Neural progenitor cell (in vitro differentiated cells): ENCODE measurements at regions not wholly inside any gene's neighbourhood (a gene's known extent, or its start where the extent isn't known, plus 50 kb on each side); places are given as distances from the start of the nearest gene placed in this dataset.

Experiments
- EZH2 ChIP-seq: fragments of 200-600 bp; sonication (generic); IDR thresholded peaks from 2 replicates; pipeline ENCODE4 v1.6.1; 2017; ENCODE audit warnings: antibody characterized with exemption, mild to moderate bottlenecking, moderate library complexity
- TF ChIP-seq, protein P1 (sequence below): fragments of 200-600 bp; sonication (generic); IDR thresholded peaks from 2 replicates; pipeline ENCODE4 v1.5.1; 2017; ENCODE audit warnings: antibody characterized with exemption, mild to moderate bottlenecking

DNA sequence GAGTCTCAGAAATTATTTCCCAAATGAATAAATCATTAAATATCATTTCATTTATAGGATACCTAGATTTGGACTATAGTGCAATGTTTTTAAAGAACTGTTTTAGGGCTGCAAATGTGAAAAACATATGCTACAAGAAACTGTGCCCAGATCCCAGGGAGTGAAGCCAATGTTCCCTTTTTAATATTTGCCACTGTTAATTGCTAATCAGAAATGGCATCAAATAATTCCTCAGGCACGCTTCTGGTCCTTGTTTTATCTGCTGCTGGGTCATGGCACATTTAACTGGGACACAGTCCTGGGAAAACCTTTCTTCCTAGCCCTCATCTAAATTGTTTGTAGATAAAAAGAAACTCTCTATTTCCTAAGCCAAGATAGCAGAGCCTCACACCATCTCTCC lies 79.3 kb upstream of the CNTNAP4 start:
- TF ChIP-seq, protein P1, sequence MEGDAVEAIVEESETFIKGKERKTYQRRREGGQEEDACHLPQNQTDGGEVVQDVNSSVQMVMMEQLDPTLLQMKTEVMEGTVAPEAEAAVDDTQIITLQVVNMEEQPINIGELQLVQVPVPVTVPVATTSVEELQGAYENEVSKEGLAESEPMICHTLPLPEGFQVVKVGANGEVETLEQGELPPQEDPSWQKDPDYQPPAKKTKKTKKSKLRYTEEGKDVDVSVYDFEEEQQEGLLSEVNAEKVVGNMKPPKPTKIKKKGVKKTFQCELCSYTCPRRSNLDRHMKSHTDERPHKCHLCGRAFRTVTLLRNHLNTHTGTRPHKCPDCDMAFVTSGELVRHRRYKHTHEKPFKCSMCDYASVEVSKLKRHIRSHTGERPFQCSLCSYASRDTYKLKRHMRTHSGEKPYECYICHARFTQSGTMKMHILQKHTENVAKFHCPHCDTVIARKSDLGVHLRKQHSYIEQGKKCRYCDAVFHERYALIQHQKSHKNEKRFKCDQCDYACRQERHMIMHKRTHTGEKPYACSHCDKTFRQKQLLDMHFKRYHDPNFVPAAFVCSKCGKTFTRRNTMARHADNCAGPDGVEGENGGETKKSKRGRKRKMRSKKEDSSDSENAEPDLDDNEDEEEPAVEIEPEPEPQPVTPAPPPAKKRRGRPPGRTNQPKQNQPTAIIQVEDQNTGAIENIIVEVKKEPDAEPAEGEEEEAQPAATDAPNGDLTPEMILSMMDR = no peak
- TF ChIP-seq EZH2 = no peak
